Right cardiac atrium (tissue), 5 donors: ENCODE measurements at regions not wholly inside any gene's neighbourhood (a gene's known extent, or its start where the extent isn't known, plus 50 kb on each side); places are given as distances from the start of the nearest gene placed in this dataset.
"Not testable (repeated sequence)": the region's sequence is repeated elsewhere in the genome, so short reads cannot be mapped to it uniquely, and the experiment has no call there.

Source experiments
- ATAC-seq, 2 donors: fragments of 200-7000 bp; cut with Tn5 transposase; one replicate each; pipeline versions ENCODE4 v1.8.0 to v1.9.1; 2020; ENCODE audit warnings: moderate library complexity in 2 of 2, mild to moderate bottlenecking in 1 of 2
- DNase-seq, 3 donors: peaks; one replicate each; pipeline ENCODE4 v3.0.0-alpha.2; 2020
- H3K27ac ChIP-seq: one replicate; pipeline ENCODE4 v1.5.1; 2013; ENCODE audit warnings: mild to moderate bottlenecking, low read length, control low read depth, moderate library complexity
- H3K27me3 ChIP-seq: one replicate; pipeline ENCODE4 v1.6.1; 2013; ENCODE audit not compliant: control insufficient read depth, insufficient read depth
- H3K4me1 ChIP-seq: one replicate; pipeline ENCODE4 v1.6.1; 2013; ENCODE audit warnings: low read length; ENCODE audit not compliant: control insufficient read depth, insufficient read depth
- H3K4me3 ChIP-seq: one replicate; pipeline ENCODE4 v1.5.1; 2013; ENCODE audit warnings: low read length, control low read depth
- H3K9me3 ChIP-seq: one replicate; pipeline ENCODE4 v1.6.1; 2013; ENCODE audit warnings: low read length; ENCODE audit not compliant: control insufficient read depth
- WGBS: extraction: QIAGEN DNeasy Blood & Tissue Kit; methylation state at CpG from one replicate; pipeline ENCODE4 v1.1.7; 2013; 5-methylcytosine and 5-hydroxymethylcytosine counted together
- intact Hi-C, 4 donors: fragments of 100-400 bp; cut with DNase I; formaldehyde crosslinking; loops; one replicate each; pipeline versions ENCODE4 v1.11.0 to v1.14.0; 2022 to 2023
- donor health status: healthy with polysubstance abuse.
- donor health status: DM: no; HTN: yes; CAD: no.
- donor health status: DM: no; HTN: no; CAD: no.
- donor health status: DM: no; HTN: yes; CAD: no; lungs with severe emphysema.
- donor health status: DM: yes; HTN: yes; CAD: no.

- intact Hi-C loops, result no loop called here
- H3K27ac ChIP-seq, result no peak overlapping the region
- no peaks in the 10 kb centered on the region for H3K4me1 ChIP-seq
- WGBS, result 89% methylated on average over 1 of the region's 1 CpG
- ATAC-seq, result no peak
- no peaks in the 10 kb centered on the region for H3K27me3 ChIP-seq
- H3K4me3 ChIP-seq, result no peak overlapping the region
- no peak for DNase-seq
- H3K9me3 ChIP-seq, result no peaks in the 10 kb centered on the region
Observed at GRCh38 chr14:83883732-83884131, 1646.2 kb upstream of the FLRT2 start.

DNA sequence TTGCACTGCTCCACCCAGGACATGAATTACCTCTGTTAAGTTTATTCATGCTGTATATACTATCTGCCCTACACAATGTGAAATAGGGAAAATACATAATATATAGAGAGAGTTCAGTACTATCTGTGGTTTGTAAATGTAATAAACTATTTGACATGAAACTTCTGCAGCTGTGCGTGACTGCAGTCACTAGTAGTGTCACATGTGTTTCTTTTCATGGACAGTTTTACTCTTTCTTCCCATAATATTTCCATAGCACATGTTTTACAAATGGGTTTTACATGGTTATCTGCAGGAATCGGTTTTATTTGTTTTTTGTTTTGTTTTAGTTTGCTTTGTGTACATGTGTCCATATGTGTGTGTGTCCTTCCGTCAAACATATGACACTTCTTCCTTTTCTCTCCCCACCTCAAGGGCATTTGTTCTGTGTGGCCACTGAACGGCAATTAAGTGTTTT, 1644.1 kb upstream of the FLRT2 start:
- WGBS, result 82% methylated on average over 4 of the region's 4 CpGs
- intact Hi-C loops, result no loop called here
- H3K27me3 ChIP-seq, result no peaks in the 10 kb centered on the region
- H3K27ac ChIP-seq, result no peak overlapping the region
- H3K4me1 ChIP-seq, result no peaks in the 10 kb centered on the region
- H3K9me3 ChIP-seq, result no peaks in the 10 kb centered on the region
- DNase-seq (no peak), ATAC-seq (no peak)
- H3K4me3 ChIP-seq, result no peak overlapping the region

DNA sequence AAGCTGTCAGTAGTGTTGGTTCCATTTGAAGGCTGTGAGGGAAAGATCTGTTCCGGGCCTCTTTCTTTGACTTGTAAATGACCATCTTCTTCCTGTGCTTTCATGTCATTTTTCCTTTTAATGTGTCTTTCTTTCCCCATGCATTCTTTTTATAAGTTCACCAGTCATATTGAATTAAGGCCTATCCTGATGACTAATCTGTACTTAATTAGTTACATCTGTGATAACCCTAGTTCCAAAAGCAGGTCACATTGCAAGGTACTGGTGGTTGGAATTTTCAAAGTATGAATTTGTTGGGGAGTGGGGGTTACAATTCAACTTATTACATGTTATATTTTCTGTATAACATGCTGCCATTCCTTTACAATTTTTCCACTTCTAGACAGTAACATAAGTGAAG, 1642.1 kb upstream of the FLRT2 start:
- H3K4me1 ChIP-seq, result no peaks in the 10 kb centered on the region
- H3K27ac ChIP-seq, result no peak overlapping the region
- ATAC-seq, result no peak
- 83% methylated on average over 1 of the region's 1 CpG for WGBS
- DNase-seq, result no peak
- intact Hi-C loops, result no loop called here
- H3K4me3 ChIP-seq, result no peak overlapping the region
- no peaks in the 10 kb centered on the region for H3K9me3 ChIP-seq
- no peaks in the 10 kb centered on the region for H3K27me3 ChIP-seq

DNA sequence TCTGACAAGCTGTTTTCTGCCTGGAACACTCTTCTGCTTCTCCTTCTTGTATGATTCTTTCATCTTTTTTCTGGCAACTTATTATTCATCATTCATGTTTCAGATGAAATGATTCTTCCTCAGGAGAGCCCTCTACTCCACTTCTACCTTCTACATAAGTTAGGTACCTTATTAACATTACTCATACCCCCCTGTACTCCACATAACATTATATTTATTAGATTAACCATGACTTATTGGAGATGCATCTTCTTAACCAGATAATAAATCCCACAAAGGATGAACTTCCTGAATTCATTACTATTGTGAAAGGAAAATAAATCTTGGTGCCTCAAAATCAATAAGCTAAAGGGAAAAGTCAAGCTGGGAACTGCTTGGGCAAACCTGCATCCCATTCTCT, 1636.5 kb upstream of the FLRT2 start:
- no peak overlapping the region for H3K27ac ChIP-seq
- no peaks in the 10 kb centered on the region for H3K4me1 ChIP-seq
- H3K4me3 ChIP-seq, result no peak overlapping the region
- intact Hi-C loops, result no loop called here
- DNase-seq, result no peak
- no peaks in the 10 kb centered on the region for H3K27me3 ChIP-seq
- no peak for ATAC-seq
- H3K9me3 ChIP-seq, result no peaks in the 10 kb centered on the region

DNA sequence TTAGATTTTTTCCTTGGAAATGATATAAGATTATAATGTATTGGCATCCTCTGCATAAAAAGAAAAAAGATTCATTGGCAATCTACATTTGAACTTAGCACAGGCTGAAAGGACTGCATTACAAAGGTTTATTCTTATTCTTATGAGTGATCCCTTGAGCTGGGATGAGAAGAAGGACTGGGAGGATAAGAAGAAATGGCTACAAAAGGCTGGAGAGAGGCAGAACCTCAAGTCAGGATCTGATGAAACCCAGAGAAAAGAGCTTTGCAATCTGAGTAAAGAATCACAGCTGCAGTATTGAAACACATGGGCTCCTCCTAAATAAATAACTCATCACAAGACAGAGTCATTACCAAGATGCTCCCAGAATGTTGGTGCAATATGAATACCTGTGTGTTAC, 1635.4 kb upstream of the FLRT2 start:
- ATAC-seq (no peak), DNase-seq (no peak)
- no peak overlapping the region for H3K4me3 ChIP-seq
- intact Hi-C loops, result no loop called here
- H3K4me1 ChIP-seq, result no peaks in the 10 kb centered on the region
- H3K9me3 ChIP-seq, result no peaks in the 10 kb centered on the region
- no peaks in the 10 kb centered on the region for H3K27me3 ChIP-seq
- no peak overlapping the region for H3K27ac ChIP-seq

DNA sequence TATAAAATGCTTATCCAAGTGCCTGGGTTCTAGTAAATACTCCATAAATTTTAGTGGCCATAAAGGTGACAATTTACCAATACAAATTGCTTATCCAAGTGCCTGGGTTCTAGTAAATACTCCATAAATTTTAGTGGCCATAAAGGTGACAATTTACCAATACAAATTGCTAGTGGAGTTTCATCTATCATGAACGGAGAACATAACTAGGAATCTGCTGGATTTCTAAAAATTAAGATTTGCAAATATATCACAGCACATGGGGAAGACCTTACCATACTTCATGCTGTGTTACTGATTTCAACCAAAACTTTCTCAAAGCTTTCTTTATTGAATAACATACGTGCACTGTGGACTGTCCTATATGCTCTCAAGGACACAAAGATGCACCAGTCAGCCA, 1631.4 kb upstream of the FLRT2 start:
- ATAC-seq, DNase-seq, intact Hi-C loops, H3K27me3 ChIP-seq, H3K4me3 ChIP-seq, H3K9me3 ChIP-seq, H3K4me1 ChIP-seq, H3K27ac ChIP-seq: not testable (repeated sequence)
- WGBS, result 87% methylated on average over 2 of the region's 2 CpGs

DNA sequence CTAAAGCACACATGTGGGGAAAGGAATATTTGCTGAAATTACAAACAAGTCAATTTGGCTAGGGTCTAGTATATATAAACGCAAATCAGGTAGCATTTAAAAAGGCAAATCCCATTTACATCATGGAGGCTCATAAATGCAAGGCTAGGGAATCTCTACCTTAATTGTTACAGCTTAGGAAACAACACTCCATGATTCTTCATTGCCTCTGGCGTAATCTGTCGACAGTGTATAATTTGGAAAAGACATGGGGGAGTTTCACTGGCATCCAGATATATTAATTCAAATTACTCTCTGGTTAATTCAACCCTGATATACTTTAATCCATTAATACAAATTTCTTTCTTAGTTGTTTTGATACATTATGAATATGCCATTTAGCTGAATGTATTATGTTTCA, 1630.2 kb upstream of the FLRT2 start:
- ATAC-seq (no peak), DNase-seq (no peak)
- H3K4me1 ChIP-seq, result no peaks in the 10 kb centered on the region
- intact Hi-C loops, result no loop called here
- H3K27ac ChIP-seq, result no peak overlapping the region
- no peaks in the 10 kb centered on the region for H3K27me3 ChIP-seq
- H3K9me3 ChIP-seq, result no peaks in the 10 kb centered on the region
- no peak overlapping the region for H3K4me3 ChIP-seq
- 95% methylated on average over 3 of the region's 3 CpGs for WGBS

- no peak for ATAC-seq
- intact Hi-C loops, result no loop called here
- H3K4me3 ChIP-seq, result no peak overlapping the region
- no peak for DNase-seq
- no peaks in the 10 kb centered on the region for H3K27me3 ChIP-seq
- no peaks in the 10 kb centered on the region for H3K4me1 ChIP-seq
- 95% methylated on average over 1 of the region's 1 CpG for WGBS
- H3K27ac ChIP-seq, result no peak overlapping the region
- H3K9me3 ChIP-seq, result no peaks in the 10 kb centered on the region
Observed at GRCh38 chr14:83905157-83905556, 1624.8 kb upstream of the FLRT2 start.

- DNase-seq, result no peak
- Histone ChIP-seq H3K27me3 (no peaks in the 10 kb centered on the region), H3K27ac (no peak overlapping the region), H3K9me3 (no peaks in the 10 kb centered on the region), H3K4me3 (no peak overlapping the region), H3K4me1 (no peaks in the 10 kb centered on the region)
- no peak for ATAC-seq
- intact Hi-C loops, result no loop called here
- 92% methylated on average over 3 of the region's 3 CpGs for WGBS
Observed at GRCh38 chr14:83908419-83908818, 1621.5 kb upstream of the FLRT2 start.

DNA sequence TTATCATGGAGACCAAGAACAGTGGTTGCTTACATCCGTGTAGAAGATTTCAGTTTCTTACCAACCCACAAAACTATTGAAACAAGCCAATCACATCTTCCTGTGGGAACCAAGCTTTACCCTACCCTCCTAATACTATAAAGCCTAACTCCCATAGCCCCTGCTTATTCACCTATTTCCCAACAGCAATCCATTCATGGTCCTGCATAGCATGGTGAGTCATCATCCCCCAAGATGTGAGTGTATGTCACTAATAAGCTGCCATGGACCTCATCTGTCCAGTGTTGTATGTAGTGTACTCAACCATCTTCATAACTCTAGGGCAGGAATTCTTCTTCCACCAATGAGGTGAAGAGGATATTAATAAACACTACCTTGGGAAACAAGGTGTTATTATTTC, 1620.4 kb upstream of the FLRT2 start:
- DNase-seq, result no peak
- Histone ChIP-seq H3K4me3 (no peak overlapping the region), H3K4me1 (no peaks in the 10 kb centered on the region), H3K9me3 (no peaks in the 10 kb centered on the region), H3K27ac (no peak overlapping the region), H3K27me3 (no peaks in the 10 kb centered on the region)
- WGBS, result 98% methylated on average over 1 of the region's 1 CpG
- intact Hi-C loops, result no loop called here
- no peak for ATAC-seq

DNA sequence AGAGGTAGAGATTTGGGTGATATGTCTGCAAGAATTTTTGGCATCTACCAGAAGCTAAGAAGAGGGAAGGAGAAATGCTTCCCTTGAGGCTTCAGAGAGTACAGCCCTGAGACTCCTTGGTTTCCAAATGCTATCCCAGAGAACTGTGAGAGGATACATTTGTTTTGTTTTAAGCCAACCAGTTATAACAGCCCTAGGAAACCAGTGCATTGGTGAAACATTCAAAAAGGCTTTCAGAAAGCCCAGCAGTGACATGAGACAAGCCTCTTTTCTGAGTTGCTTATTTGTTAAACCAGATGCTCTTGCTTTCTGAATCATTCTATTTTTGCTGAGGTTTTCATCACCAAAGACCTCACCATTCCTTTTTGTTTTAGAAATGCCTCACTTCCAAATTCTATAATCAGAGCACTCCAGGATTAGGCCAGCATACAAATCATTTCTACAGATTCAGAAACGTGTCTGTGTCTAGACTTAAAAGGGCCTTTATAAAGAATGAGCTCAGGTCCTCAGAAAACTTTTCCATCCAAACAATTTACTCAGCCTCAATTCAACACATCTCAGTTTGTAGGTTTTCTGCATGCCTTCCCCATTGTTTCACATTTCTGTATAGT, 1617.8 kb upstream of the FLRT2 start:
- ATAC-seq (no peak), DNase-seq (no peak)
- no peaks in the 10 kb centered on the region for H3K4me1 ChIP-seq
- H3K27ac ChIP-seq, result no peak overlapping the region
- intact Hi-C loops, result no loop called here
- no peaks in the 10 kb centered on the region for H3K27me3 ChIP-seq
- 35% methylated on average over 1 of the region's 1 CpG for WGBS
- H3K9me3 ChIP-seq, result no peaks in the 10 kb centered on the region
- no peak overlapping the region for H3K4me3 ChIP-seq

DNA sequence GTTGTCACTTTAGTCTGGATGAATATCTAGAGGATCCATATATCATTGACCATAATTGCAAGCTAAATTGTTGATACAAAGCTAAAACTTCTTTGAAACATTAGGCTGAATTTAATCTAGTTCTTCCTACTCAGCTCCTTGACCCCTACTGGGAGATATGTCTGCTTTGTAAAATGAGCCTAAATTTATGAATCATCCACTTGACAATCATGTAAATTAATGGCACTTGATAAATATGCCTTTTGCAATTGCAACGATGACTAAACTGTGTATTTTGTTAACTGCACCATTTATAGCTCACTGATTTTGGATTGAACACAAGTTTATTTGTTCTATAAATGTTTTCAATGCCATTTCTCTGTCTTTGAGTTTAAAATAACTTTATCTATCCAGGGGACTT, 1616.5 kb upstream of the FLRT2 start:
- DNase-seq (no peak), ATAC-seq (no peak)
- intact Hi-C loops, result no loop called here
- H3K9me3 ChIP-seq, result no peaks in the 10 kb centered on the region
- no peak overlapping the region for H3K27ac ChIP-seq
- H3K4me3 ChIP-seq, result no peak overlapping the region
- no peaks in the 10 kb centered on the region for H3K4me1 ChIP-seq
- H3K27me3 ChIP-seq, result no peaks in the 10 kb centered on the region
- 55% methylated on average over 1 of the region's 1 CpG for WGBS
